Bronchial epithelial cell (primary cell): ENCODE measurements at regions not wholly inside any gene's neighbourhood (a gene's known extent, or its start where the extent isn't known, plus 50 kb on each side); places are given as distances from the start of the nearest gene placed in this dataset.

ENCODE experiments used
- DNase-seq: peaks from one replicate; pipeline ENCODE4 v3.0.0-alpha.2; 2010; ENCODE audit warnings: low read depth
- FAIRE-seq: peaks from 2 replicates; lab custom pipeline; 2011; peaks lifted over from hg19 to GRCh38; lab: Jason Lieb, UNC
- H3K27me3 ChIP-seq: 2 replicates; pipeline ENCODE4 v1.5.1; 2011; ENCODE audit warnings: low read length; ENCODE audit not compliant: control insufficient read depth, insufficient read depth
- H3K36me3 ChIP-seq: 2 replicates; pipeline ENCODE4 v1.5.1; 2011; ENCODE audit warnings: low read length; ENCODE audit not compliant: control insufficient read depth, insufficient read depth
- H3K4me3 ChIP-seq: 2 replicates; pipeline ENCODE4 v1.5.1; 2011; ENCODE audit warnings: mild to moderate bottlenecking, low read depth, low read length, control low read depth
- TF ChIP-seq, protein P1 (sequence below): IDR thresholded peaks from 2 replicates; pipeline ENCODE4 v1.5.1; 2011; ENCODE audit warnings: mild to moderate bottlenecking, moderate library complexity, low read length, control low read depth, inconsistent platforms; ENCODE audit not compliant: insufficient read depth, severe bottlenecking

DNA sequence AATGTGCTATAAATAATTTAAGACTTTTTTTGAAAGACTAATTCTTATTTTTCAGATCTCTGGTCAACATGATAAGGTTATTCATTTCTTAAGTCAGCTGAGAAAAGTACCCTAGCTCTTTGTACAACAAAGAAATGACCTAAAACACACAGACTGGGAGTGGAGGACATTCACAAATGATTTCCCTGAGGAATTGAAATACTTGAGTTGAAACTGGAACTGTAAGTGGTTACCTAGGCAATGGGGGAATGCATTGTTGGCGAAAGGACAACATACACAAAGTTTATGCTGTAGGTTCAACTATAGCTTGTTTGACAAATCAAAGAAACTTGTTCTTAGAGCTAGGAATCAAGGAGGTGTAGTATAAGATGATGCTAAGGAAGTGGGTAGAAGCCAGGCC is 915.5 kb downstream of the FAT4 start:
- Histone ChIP-seq H3K36me3 (no peaks in the 10 kb centered on the region), H3K4me3 (no peak overlapping the region), H3K27me3 (no peaks in the 10 kb centered on the region)
- no peak for FAIRE-seq
- DNase-seq = no peak
- TF ChIP-seq, protein P1, sequence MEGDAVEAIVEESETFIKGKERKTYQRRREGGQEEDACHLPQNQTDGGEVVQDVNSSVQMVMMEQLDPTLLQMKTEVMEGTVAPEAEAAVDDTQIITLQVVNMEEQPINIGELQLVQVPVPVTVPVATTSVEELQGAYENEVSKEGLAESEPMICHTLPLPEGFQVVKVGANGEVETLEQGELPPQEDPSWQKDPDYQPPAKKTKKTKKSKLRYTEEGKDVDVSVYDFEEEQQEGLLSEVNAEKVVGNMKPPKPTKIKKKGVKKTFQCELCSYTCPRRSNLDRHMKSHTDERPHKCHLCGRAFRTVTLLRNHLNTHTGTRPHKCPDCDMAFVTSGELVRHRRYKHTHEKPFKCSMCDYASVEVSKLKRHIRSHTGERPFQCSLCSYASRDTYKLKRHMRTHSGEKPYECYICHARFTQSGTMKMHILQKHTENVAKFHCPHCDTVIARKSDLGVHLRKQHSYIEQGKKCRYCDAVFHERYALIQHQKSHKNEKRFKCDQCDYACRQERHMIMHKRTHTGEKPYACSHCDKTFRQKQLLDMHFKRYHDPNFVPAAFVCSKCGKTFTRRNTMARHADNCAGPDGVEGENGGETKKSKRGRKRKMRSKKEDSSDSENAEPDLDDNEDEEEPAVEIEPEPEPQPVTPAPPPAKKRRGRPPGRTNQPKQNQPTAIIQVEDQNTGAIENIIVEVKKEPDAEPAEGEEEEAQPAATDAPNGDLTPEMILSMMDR = no peak

- H3K36me3 ChIP-seq = no peaks in the 10 kb centered on the region
- no peak for FAIRE-seq
- no peaks in the 10 kb centered on the region for H3K27me3 ChIP-seq
- no peak for DNase-seq
- no peak overlapping the region for H3K4me3 ChIP-seq
- TF ChIP-seq, protein P1 = no peak
Observed at GRCh38 chr4:126233483-126233882, 918.7 kb downstream of the FAT4 start.

DNA sequence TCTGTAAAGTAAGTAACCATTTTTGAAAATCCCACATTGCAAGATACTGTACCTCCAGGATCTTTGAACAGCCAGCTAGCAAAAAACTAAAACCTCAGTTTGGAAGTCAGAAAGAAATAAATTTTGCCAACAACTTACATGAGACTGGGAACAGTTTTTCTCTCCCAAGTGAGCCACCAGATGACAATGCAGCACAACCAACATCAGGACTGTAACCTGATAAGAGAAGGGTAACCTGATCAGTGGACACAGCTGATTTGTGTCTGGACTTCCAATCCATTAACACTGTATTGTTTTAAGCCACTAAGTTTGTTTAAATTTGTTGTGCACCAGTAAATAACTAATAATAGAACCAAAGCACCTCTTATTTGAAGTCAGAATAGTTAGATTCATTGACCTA is 923.3 kb downstream of the FAT4 start:
- TF ChIP-seq, protein P1 = no peak
- Histone ChIP-seq H3K27me3 (no peaks in the 10 kb centered on the region), H3K36me3 (no peaks in the 10 kb centered on the region), H3K4me3 (no peak overlapping the region)
- FAIRE-seq = no peak
- DNase-seq = no peak

DNA sequence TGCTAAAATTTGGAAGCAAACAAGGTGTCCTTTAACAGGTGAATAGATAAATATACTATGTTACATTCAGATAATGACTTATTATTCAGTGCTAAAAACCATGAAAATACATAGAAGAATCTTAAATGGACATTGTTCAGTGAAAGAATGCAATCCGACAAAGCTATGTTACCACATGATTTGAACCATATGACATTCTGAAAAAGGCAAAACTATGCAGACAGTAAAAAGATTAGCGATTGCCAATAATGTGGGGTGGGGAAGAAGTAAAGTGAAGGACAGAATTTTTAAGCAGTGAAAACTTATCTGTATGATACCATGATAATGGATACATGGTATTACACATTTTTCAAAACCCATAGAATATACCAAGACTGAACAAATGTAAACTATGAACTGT is 926.9 kb downstream of the FAT4 start:
- no peak for FAIRE-seq
- TF ChIP-seq, protein P1 = no peak

DNA sequence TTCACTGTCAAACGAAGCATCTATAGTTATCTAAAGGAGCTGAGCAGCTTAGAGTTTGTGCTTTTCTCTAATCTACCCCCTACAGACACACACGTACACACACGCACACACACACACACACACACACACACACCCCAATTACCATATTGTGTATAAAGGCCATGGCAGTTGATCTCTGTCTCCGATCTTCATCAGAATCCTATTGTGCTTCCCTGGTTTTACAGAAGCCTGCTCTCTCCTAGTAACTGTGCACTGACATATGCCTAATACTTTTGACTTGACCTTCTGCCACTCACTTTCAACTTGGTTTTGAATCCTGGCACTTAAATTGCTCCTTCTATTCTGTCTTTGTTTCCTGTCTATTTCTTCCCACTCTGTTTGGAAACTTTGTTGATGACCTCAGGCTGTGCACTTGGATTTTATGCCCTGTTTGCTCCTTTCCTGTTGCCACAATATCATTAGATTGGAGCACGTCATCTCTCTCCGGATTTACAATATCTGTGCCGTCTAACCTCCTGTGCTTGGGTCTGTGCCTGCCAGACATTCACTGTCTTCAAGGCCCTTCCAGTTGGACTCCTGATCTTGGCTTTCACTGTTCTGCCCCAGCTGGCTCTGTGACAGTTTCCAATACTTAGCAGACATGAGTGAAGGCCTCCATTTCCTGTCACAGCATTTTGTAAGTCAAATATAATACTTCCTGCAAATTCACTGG is 928.1 kb downstream of the FAT4 start:
- Histone ChIP-seq H3K36me3 (no peaks in the 10 kb centered on the region), H3K4me3 (no peak overlapping the region), H3K27me3 (no peaks in the 10 kb centered on the region)
- DNase-seq (no peak), FAIRE-seq (no peak)
- TF ChIP-seq, protein P1 = no peak

More for the DNA sequence above, 926.9 kb downstream of the FAT4 start:
- DNase-seq = no peak
- no peaks in the 10 kb centered on the region for H3K27me3 ChIP-seq
- no peaks in the 10 kb centered on the region for H3K36me3 ChIP-seq
- no peak overlapping the region for H3K4me3 ChIP-seq

DNA sequence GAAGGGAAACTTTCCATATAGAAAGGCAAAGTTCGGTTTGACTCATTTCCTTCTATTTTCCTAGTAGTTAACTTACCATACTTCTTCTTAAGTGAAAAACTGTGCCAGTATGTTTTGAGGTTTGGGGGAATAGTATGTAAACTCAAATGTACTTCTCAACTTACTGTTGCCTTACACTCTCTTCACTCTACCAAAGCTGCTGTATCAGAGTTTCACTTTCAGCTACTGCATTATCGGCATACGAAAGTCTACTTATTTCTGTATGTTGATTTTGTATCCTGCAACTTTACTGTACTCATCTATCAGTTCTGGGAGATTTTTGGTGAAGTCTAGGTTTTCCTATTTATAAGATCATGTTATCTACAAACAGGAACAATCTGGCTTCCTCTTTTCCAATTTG is 932.7 kb downstream of the FAT4 start:
- Histone ChIP-seq H3K4me3 (no peak overlapping the region), H3K36me3 (no peaks in the 10 kb centered on the region), H3K27me3 (no peaks in the 10 kb centered on the region)
- TF ChIP-seq, protein P1 = no peak
- FAIRE-seq (no peak), DNase-seq (no peak)
